ENCODE measurements at regions not wholly inside any gene's neighbourhood (a gene's known extent, or its start where the extent isn't known, plus 50 kb on each side); places are given as distances from the start of the nearest gene placed in this dataset.

- Histone ChIP-seq H3K36me3 (ENCODE audit: control insufficient read depth, insufficient read depth, low read length) (no peaks in the 10 kb centered on the region), H3K9me3 (ENCODE audit: control insufficient read depth, insufficient read depth, low read depth, low read length) (no peaks in the 10 kb centered on the region), H4K20me1 (ENCODE audit: control insufficient read depth, extremely low read depth, insufficient read depth, low read length) (no peaks in the 10 kb centered on the region), H3K27ac (ENCODE audit: insufficient read depth, low read length) (no peak overlapping the region), H3K79me2 (ENCODE audit: control insufficient read depth, insufficient read depth, low read length) (no peaks in the 10 kb centered on the region), H2AFZ (ENCODE audit: low read length) (no peak overlapping the region), H3K4me2 (ENCODE audit: extremely low read depth, insufficient read depth, low read length) (no peak overlapping the region), H3K9ac (ENCODE audit: insufficient read depth, low read length) (no peak overlapping the region), H3K4me1 (ENCODE audit: control insufficient read depth, extremely low read depth, insufficient read depth, low read length) (peaks cover 12% of the 10 kb centered on the region), H3K4me3 (replicated peaks in 1 of 4; ENCODE audit: control extremely low read depth in 1 of 4, insufficient read depth in 1 of 4, low read depth in 3 of 4, low read length in 4 of 4) (no peak overlapping the region), H3K27me3 (ENCODE audit: control insufficient read depth, insufficient read depth, low read length) (no peaks in the 10 kb centered on the region)
- TF ChIP-seq CTCF (conservative IDR thresholded peaks at IDR 0.05 in 1 of 2, IDR thresholded peaks at IDR 0.05 in 1 of 2; ENCODE audit: low read depth in 1 of 2, low read length in 2 of 2) (no peak), EZH2 (IDR thresholded peaks at IDR 0.05; ENCODE audit: low read length, missing control alignments) (no peak)
- no peak for DNase-seq (ENCODE audit: low read depth in 2 of 2)
These were observed 61.9 kb downstream of the TMEM30B start for GRCh38 chr14:61219256-61219655.

GRCh38 chr14:61218767-61219166 is 62.4 kb downstream of the TMEM30B start:
- no peaks in the 10 kb centered on the region for H4K20me1 ChIP-seq (ENCODE audit: control insufficient read depth, extremely low read depth, insufficient read depth, low read length)
- H3K27me3 ChIP-seq (ENCODE audit: control insufficient read depth, insufficient read depth, low read length) = no peaks in the 10 kb centered on the region
- no peak for TF ChIP-seq CTCF (conservative IDR thresholded peaks at IDR 0.05 in 1 of 2, IDR thresholded peaks at IDR 0.05 in 1 of 2; ENCODE audit: low read depth in 1 of 2, low read length in 2 of 2)
- TF ChIP-seq EZH2 (IDR thresholded peaks at IDR 0.05; ENCODE audit: low read length, missing control alignments) = no peak
- H3K9ac ChIP-seq (ENCODE audit: insufficient read depth, low read length) = no peak overlapping the region
- no peaks in the 10 kb centered on the region for H3K36me3 ChIP-seq (ENCODE audit: control insufficient read depth, insufficient read depth, low read length)
- peaks cover 12% of the 10 kb centered on the region for H3K4me1 ChIP-seq (ENCODE audit: control insufficient read depth, extremely low read depth, insufficient read depth, low read length)
- peak overlapping the region; percentile 60 for H3K4me2 ChIP-seq (ENCODE audit: extremely low read depth, insufficient read depth, low read length)
- H2AFZ ChIP-seq (ENCODE audit: low read length) = no peak overlapping the region
- no peak overlapping the region for H3K4me3 ChIP-seq (replicated peaks in 1 of 4; ENCODE audit: control extremely low read depth in 1 of 4, insufficient read depth in 1 of 4, low read depth in 3 of 4, low read length in 4 of 4)
- H3K9me3 ChIP-seq (ENCODE audit: control insufficient read depth, insufficient read depth, low read depth, low read length) = no peaks in the 10 kb centered on the region
- no peaks in the 10 kb centered on the region for H3K79me2 ChIP-seq (ENCODE audit: control insufficient read depth, insufficient read depth, low read length)
- no peak overlapping the region for H3K27ac ChIP-seq (ENCODE audit: insufficient read depth, low read length)
- DNase-seq (ENCODE audit: low read depth in 2 of 2) = peak in 1 of 2 donors; percentile 52

GRCh38 chr14:61218157-61218556 is 63.0 kb downstream of the TMEM30B start:
- H3K4me2 ChIP-seq (ENCODE audit: extremely low read depth, insufficient read depth, low read length) = no peak overlapping the region
- no peaks in the 10 kb centered on the region for H3K79me2 ChIP-seq (ENCODE audit: control insufficient read depth, insufficient read depth, low read length)
- H3K9me3 ChIP-seq (ENCODE audit: control insufficient read depth, insufficient read depth, low read depth, low read length) = no peaks in the 10 kb centered on the region
- peaks cover 12% of the 10 kb centered on the region for H3K4me1 ChIP-seq (ENCODE audit: control insufficient read depth, extremely low read depth, insufficient read depth, low read length)
- H3K27me3 ChIP-seq (ENCODE audit: control insufficient read depth, insufficient read depth, low read length) = no peaks in the 10 kb centered on the region
- H3K36me3 ChIP-seq (ENCODE audit: control insufficient read depth, insufficient read depth, low read length) = no peaks in the 10 kb centered on the region
- no peaks in the 10 kb centered on the region for H4K20me1 ChIP-seq (ENCODE audit: control insufficient read depth, extremely low read depth, insufficient read depth, low read length)
- DNase-seq (ENCODE audit: low read depth in 2 of 2) = no peak
- no peak overlapping the region for H3K27ac ChIP-seq (ENCODE audit: insufficient read depth, low read length)
- no peak overlapping the region for H3K4me3 ChIP-seq (replicated peaks in 1 of 4; ENCODE audit: control extremely low read depth in 1 of 4, insufficient read depth in 1 of 4, low read depth in 3 of 4, low read length in 4 of 4)
- H3K9ac ChIP-seq (ENCODE audit: insufficient read depth, low read length) = no peak overlapping the region
- no peak overlapping the region for H2AFZ ChIP-seq (ENCODE audit: low read length)
- TF ChIP-seq CTCF (conservative IDR thresholded peaks at IDR 0.05 in 1 of 2, IDR thresholded peaks at IDR 0.05 in 1 of 2; ENCODE audit: low read depth in 1 of 2, low read length in 2 of 2) = no peak
- TF ChIP-seq EZH2 (IDR thresholded peaks at IDR 0.05; ENCODE audit: low read length, missing control alignments) = no peak
